Left colon (tissue), 2 donors: ENCODE measurements at regions not wholly inside any gene's neighbourhood (a gene's known extent, or its start where the extent isn't known, plus 50 kb on each side); places are given as distances from the start of the nearest gene placed in this dataset.

Experiments
- ATAC-seq: fragments of 200-7000 bp; cut with Tn5 transposase; one replicate; pipeline ENCODE4 v1.9.1; 2020; ENCODE audit warnings: mild to moderate bottlenecking, moderate library complexity
- DNase-seq, 2 donors: peaks; one replicate each; pipeline ENCODE4 v3.0.0-alpha.2; 2020
- intact Hi-C, 2 donors: fragments of 100-400 bp; cut with DNase I in 1 of 2; cut with micrococcal nuclease in 1 of 2; formaldehyde crosslinking; loops; one replicate each; pipeline versions ENCODE4 v1.11.2 to v1.14.0; 2022; cut with DNase I, micrococcal nuclease
- donor health status: DM: no; HTN: no; CAD: no.
- donor health status: DM: yes; HTN: yes; CAD: no.

- intact Hi-C loops: loop anchor here in 1 of 2 donors (10.0 kb wide), 1 partner anchor 202 kb away; no protein-coding TSS in a partner anchor
- ATAC-seq (no peak), DNase-seq (no peak)
These were observed 400.7 kb upstream of the MKI67 start for GRCh38 chr10:128526791-128527375.

GRCh38 chr10:128527711-128528110 lies 401.5 kb upstream of the MKI67 start:
- no peak for ATAC-seq
- intact Hi-C loops: loop anchor here in 1 of 2 donors (10.0 kb wide), 1 partner anchor 203 kb away; no protein-coding TSS in a partner anchor

GRCh38 chr10:128528167-128528566 lies 401.9 kb upstream of the MKI67 start:
- DNase-seq (no peak), ATAC-seq (no peak)
- intact Hi-C loops: loop anchor here in 1 of 2 donors (10.0 kb wide), 1 partner anchor 203 kb away; no protein-coding TSS in a partner anchor

More at GRCh38 chr10:128527711-128528110, 401.5 kb upstream of the MKI67 start:
- DNase-seq: no peak

- no peak for ATAC-seq
- DNase-seq: no peak
- intact Hi-C loops: loop anchor here in 1 of 2 donors (10.0 kb wide), 1 partner anchor 204 kb away; no protein-coding TSS in a partner anchor
These were observed 402.6 kb upstream of the MKI67 start for GRCh38 chr10:128528781-128529180.

GRCh38 chr10:128529225-128529624 lies 403.0 kb upstream of the MKI67 start:
- intact Hi-C loops: loop anchor here in 1 of 2 donors (10.0 kb wide), 1 partner anchor 204 kb away; no protein-coding TSS in a partner anchor
- DNase-seq: no peak
- ATAC-seq: no peak

- DNase-seq (no peak), ATAC-seq (no peak)
- intact Hi-C loops: no loop called here
These were observed 404.1 kb upstream of the MKI67 start for GRCh38 chr10:128530301-128530700.

- no peak for DNase-seq
- intact Hi-C loops: no loop called here
- ATAC-seq: no peak
These were observed 404.7 kb upstream of the MKI67 start for GRCh38 chr10:128530946-128531345.

- intact Hi-C loops: no loop called here
- ATAC-seq (no peak), DNase-seq (no peak)
These were observed 408.5 kb upstream of the MKI67 start for GRCh38 chr10:128534686-128535085.

GRCh38 chr10:128536259-128536658 lies 410.0 kb upstream of the MKI67 start:
- DNase-seq: no peak
- intact Hi-C loops: no loop called here
- ATAC-seq: no peak

- ATAC-seq (no peak), DNase-seq (no peak)
- intact Hi-C loops: no loop called here
These were observed 411.7 kb upstream of the MKI67 start for GRCh38 chr10:128537834-128538330.

- DNase-seq: no peak
- no peak for ATAC-seq
- intact Hi-C loops: no loop called here
These were observed 412.4 kb upstream of the MKI67 start for GRCh38 chr10:128538671-128539070.

GRCh38 chr10:128539510-128540127 lies 413.4 kb upstream of the MKI67 start:
- ATAC-seq (no peak), DNase-seq (no peak)
- intact Hi-C loops: no loop called here

GRCh38 chr10:128540128-128540762 lies 414.0 kb upstream of the MKI67 start:
- intact Hi-C loops: no loop called here
- no peak for ATAC-seq
- DNase-seq: no peak

- DNase-seq (peak; percentile 41 to 44), ATAC-seq (peak; percentile 90)
- intact Hi-C loops: no loop called here
These were observed 414.8 kb upstream of the MKI67 start for GRCh38 chr10:128540781-128541761.

GRCh38 chr10:128541926-128542475 lies 415.8 kb upstream of the MKI67 start:
- intact Hi-C loops: no loop called here
- no peak for DNase-seq
- ATAC-seq: peak; percentile 12

- ATAC-seq: no peak
- intact Hi-C loops: no loop called here
- DNase-seq: no peak
These were observed 416.4 kb upstream of the MKI67 start for GRCh38 chr10:128542659-128543058.

GRCh38 chr10:128543151-128543550 lies 416.9 kb upstream of the MKI67 start:
- ATAC-seq: no peak
- intact Hi-C loops: no loop called here
- no peak for DNase-seq

- intact Hi-C loops: no loop called here
- no peak for DNase-seq
- ATAC-seq: no peak
These were observed 419.0 kb upstream of the MKI67 start for GRCh38 chr10:128545216-128545615.
